Pancreas (tissue), 10 donors: ENCODE measurements at regions not wholly inside any gene's neighbourhood (a gene's known extent, or its start where the extent isn't known, plus 50 kb on each side); places are given as distances from the start of the nearest gene placed in this dataset.

Source experiments
- ATAC-seq, 4 donors: fragments of 200-7000 bp; cut with Tn5 transposase; one replicate each; pipeline versions ENCODE4 v1.8.0 to v1.9.1; 2020; ENCODE audit warnings: mild to moderate bottlenecking in 4 of 4, moderate library complexity in 4 of 4
- DNase-seq, 6 donors: peaks; one replicate each; pipeline ENCODE4 v3.0.0-alpha.2; 2020
- FAIRE-seq: peaks from 2 replicates; lab custom pipeline; 2012; peaks lifted over from hg19 to GRCh38; lab: Jason Lieb, UNC
- H3K27ac ChIP-seq, 4 donors: fragments of 200-600 bp; sonication (generic); 1 replicate in 3 of 4; 2 replicates in 1 of 4; pipeline versions ENCODE4 v1.5.0 to v1.8.0; 2020
- H3K27me3 ChIP-seq, 4 donors: fragments of 200-600 bp; one replicate each; pipeline ENCODE4 v1.8.0; 2021
- H3K36me3 ChIP-seq, 3 donors: fragments of 200-600 bp; sonication (generic) in 1 of 3; one replicate each; pipeline versions ENCODE4 v1.5.0 to v1.8.0; 2020 to 2021
- H3K4me1 ChIP-seq, 3 donors: fragments of 200-600 bp; one replicate each; pipeline ENCODE4 v1.8.0; 2021
- H3K4me3 ChIP-seq, 4 donors: fragments of 200-600 bp; sonication (generic) in 2 of 4; one replicate each; pipeline versions ENCODE4 v1.5.0 to v1.8.0; 2020 to 2021
- H3K9me3 ChIP-seq, 4 donors: fragments of 200-600 bp; one replicate each; pipeline ENCODE4 v1.8.0; 2021
- CTCF ChIP-seq, 4 donors: fragments of 200-600 bp; sonication (generic) in 3 of 4; IDR thresholded peaks; one replicate each; pipeline versions ENCODE4 v1.5.0 to v1.8.0; 2021; ENCODE audit warnings: antibody characterized with exemption in 4 of 4
- WGBS, 2 donors: extraction: QIAGEN DNeasy Blood & Tissue Kit; methylation state at CpG; one replicate each; pipeline ENCODE4 v1.1.7; 2013; 5-methylcytosine and 5-hydroxymethylcytosine counted together
- intact Hi-C, 3 donors: fragments of 100-400 bp; cut with DNase I; formaldehyde crosslinking; loops; one replicate each; pipeline versions ENCODE4 v1.11.1 to v1.14.2; 2022
- donor health status: healthy with polysubstance abuse.
- donor health status: DM: no; HTN: no; CAD: no; lungs with moderate emphysema.
- donor health status: DM: no; HTN: no; CAD: no.
- donor health status: control.
- donor health status: control.
- donor health status: Bipolar disorder and iron deficiency.
- donor health status: DM: yes; HTN: yes; CAD: no.
- donor health status: DM: no; HTN: no; CAD: no.
- donor health status: DM: no; HTN: no; CAD: no.
- donor health status: DM: yes; HTN: yes; CAD: no.

GRCh38 chr2:121006743-121007489, 271.2 kb downstream of the GLI2 start:
- H3K4me1 ChIP-seq: no peaks in the 10 kb centered on the region
- DNase-seq: no peak
- ATAC-seq: no peak
- WGBS, 2 donors: 92 to 96% methylated on average over 10 of the region's 10 CpGs
- intact Hi-C loops: no loop called here
- no peaks in the 10 kb centered on the region for H3K27me3 ChIP-seq
- H3K36me3 ChIP-seq: no peaks in the 10 kb centered on the region
- no peak overlapping the region for H3K27ac ChIP-seq
- H3K9me3 ChIP-seq: no peaks in the 10 kb centered on the region
- no peak for TF ChIP-seq CTCF (IDR thresholded peaks at IDR 0.05)
- no peak overlapping the region for H3K4me3 ChIP-seq
- no peak for FAIRE-seq

- Histone ChIP-seq H3K27ac (no peak overlapping the region), H3K4me1 (no peaks in the 10 kb centered on the region), H3K36me3 (no peaks in the 10 kb centered on the region), H3K9me3 (no peaks in the 10 kb centered on the region), H3K27me3 (no peaks in the 10 kb centered on the region), H3K4me3 (no peak overlapping the region)
- FAIRE-seq (no peak), ATAC-seq (no peak), DNase-seq (no peak)
- intact Hi-C loops: no loop called here
- WGBS, 2 donors: 89 to 100% methylated on average over 2 of the region's 2 CpGs
- no peak for TF ChIP-seq CTCF (IDR thresholded peaks at IDR 0.05)
Observed at GRCh38 chr2:121007490-121007853, 271.8 kb downstream of the GLI2 start.

- ATAC-seq (no peak), FAIRE-seq (no peak), DNase-seq (no peak)
- H3K27me3 ChIP-seq: no peaks in the 10 kb centered on the region
- H3K4me3 ChIP-seq: no peak overlapping the region
- intact Hi-C loops: no loop called here
- H3K36me3 ChIP-seq: no peaks in the 10 kb centered on the region
- TF ChIP-seq CTCF (IDR thresholded peaks at IDR 0.05): no peak
- no peak overlapping the region for H3K27ac ChIP-seq
- 76 to 83% methylated on average over 5 of the region's 5 CpGs for WGBS, 2 donors
- no peaks in the 10 kb centered on the region for H3K9me3 ChIP-seq
- no peaks in the 10 kb centered on the region for H3K4me1 ChIP-seq
Observed at GRCh38 chr2:121008975-121009374, 273.3 kb downstream of the GLI2 start.

- no peaks in the 10 kb centered on the region for H3K36me3 ChIP-seq
- ATAC-seq: no peak
- no peak for DNase-seq
- H3K27ac ChIP-seq: no peak overlapping the region
- no peak for TF ChIP-seq CTCF (IDR thresholded peaks at IDR 0.05)
- FAIRE-seq: no peak
- H3K9me3 ChIP-seq: no peaks in the 10 kb centered on the region
- H3K27me3 ChIP-seq: no peaks in the 10 kb centered on the region
- intact Hi-C loops: no loop called here
- no peaks in the 10 kb centered on the region for H3K4me1 ChIP-seq
- no peak overlapping the region for H3K4me3 ChIP-seq
Observed at GRCh38 chr2:121010998-121011397, 274.0 kb downstream of the TFCP2L1 start.

- H3K27ac ChIP-seq: no peak overlapping the region
- 95 to 100% methylated on average over 3 of the region's 3 CpGs for WGBS, 2 donors
- ATAC-seq (no peak), FAIRE-seq (no peak), DNase-seq (no peak)
- H3K27me3 ChIP-seq: no peaks in the 10 kb centered on the region
- H3K9me3 ChIP-seq: no peaks in the 10 kb centered on the region
- intact Hi-C loops: no loop called here
- TF ChIP-seq CTCF (IDR thresholded peaks at IDR 0.05): no peak
- H3K4me1 ChIP-seq: peaks cover 0 to 5% (median 0%) of the 10 kb centered on the region in 3 donors
- no peaks in the 10 kb centered on the region for H3K36me3 ChIP-seq
- no peak overlapping the region for H3K4me3 ChIP-seq
Observed at GRCh38 chr2:121014876-121015275, 270.1 kb downstream of the TFCP2L1 start.
